GM12878 (cell line): ENCODE measurements at regions not wholly inside any gene's neighbourhood (a gene's known extent, or its start where the extent isn't known, plus 50 kb on each side); places are given as distances from the start of the nearest gene placed in this dataset.

Experiments
- ATAC-seq: fragments of 200-7000 bp; cut with Tn5 transposase; 3 replicates; pipeline ENCODE4 v1.9.1; 2020; ENCODE audit warnings: mild to moderate bottlenecking, moderate library complexity
- BruUV-seq: library from RNA; stranded (reverse); fragments of 400-500 nt; replicated peaks from 2 replicates; lab custom pipeline; 2021; lab: Mats Ljungman, UMichigan
- CTCF ChIA-PET: fragments of 300-600 bp; sonication (Branson Sonifier 250); formaldehyde crosslinking; extraction: SDS; loops from one replicate; lab custom pipeline; 2021; ENCODE audit warnings: inconsistent platforms; lab: Yijun Ruan, JAX
- POLR2A ChIA-PET: fragments of 350-600 bp; formaldehyde crosslinking; extraction: SDS; loops from one replicate; lab custom pipeline; 2021; ENCODE audit warnings: inconsistent platforms; lab: Charles Lee
- RAD21 ChIA-PET: fragments of 300-600 bp; sonication (Branson Sonifier 250); formaldehyde crosslinking; loops from one replicate; lab custom pipeline; 2023; ENCODE audit warnings: antibody characterized with exemption; ENCODE audit not compliant: unreplicated experiment; lab: Charles Lee
- SMC1A ChIA-PET: fragments of 300-600 bp; sonication (Branson Sonifier 250); formaldehyde crosslinking; loops from one replicate; lab custom pipeline; 2023; ENCODE audit not compliant: unreplicated experiment, uncharacterized antibody; lab: Charles Lee
- DNase-seq: peaks from one replicate; pipeline ENCODE4 v3.0.0-alpha.2; 2011; ENCODE audit warnings: low read depth, low spot score
- FAIRE-seq: peaks from 3 replicates; lab custom pipeline; 2011; peaks lifted over from hg19 to GRCh38; lab: Jason Lieb, UNC
- H2AFZ ChIP-seq: 2 replicates; pipeline ENCODE4 v1.6.0; 2011; ENCODE audit warnings: low read depth, low read length, control low read depth; ENCODE audit not compliant: control insufficient read depth
- H3K27ac ChIP-seq: 2 replicates; pipeline ENCODE4 v1.5.1; 2011; ENCODE audit warnings: control low read depth; ENCODE audit not compliant: control insufficient read depth, insufficient read depth
- H3K27me3 ChIP-seq, 2 experiments: replicated peaks in 1 of 2; 2 replicates each; pipeline versions ENCODE4 v1.6.0 to v1.6.1; 2011; ENCODE audit warnings: low read length in 1 of 2; ENCODE audit not compliant: control insufficient read depth in 2 of 2, insufficient read depth in 2 of 2
- H3K36me3 ChIP-seq, 2 experiments: 2 replicates each; pipeline ENCODE4 v1.5.1; 2011; ENCODE audit warnings: low read length in 1 of 2; ENCODE audit not compliant: control insufficient read depth in 2 of 2, insufficient read depth in 2 of 2
- H3K4me1 ChIP-seq: 2 replicates; pipeline ENCODE4 v1.6.1; 2011; ENCODE audit warnings: mild to moderate bottlenecking, low read length, moderate library complexity, mixed read lengths; ENCODE audit not compliant: control insufficient read depth, insufficient read depth
- H3K4me2 ChIP-seq: 2 replicates; pipeline ENCODE4 v1.6.0; 2011; ENCODE audit warnings: control low read depth; ENCODE audit not compliant: control insufficient read depth, insufficient read depth
- H3K4me3 ChIP-seq: fragments of 200-600 bp; sonication (generic); 2 replicates; pipeline ENCODE4 v1.5.1; 2016
- H3K79me2 ChIP-seq: 2 replicates; pipeline ENCODE4 v1.6.0; 2011; ENCODE audit warnings: low read length; ENCODE audit not compliant: control insufficient read depth, insufficient read depth
- H3K9ac ChIP-seq: 2 replicates; pipeline ENCODE4 v1.8.0; 2011; ENCODE audit warnings: low read length, control low read depth, mixed read lengths; ENCODE audit not compliant: control insufficient read depth, insufficient read depth
- H3K9me3 ChIP-seq: replicated peaks from 3 replicates; pipeline ENCODE4 v1.5.1; 2011; ENCODE audit warnings: mild to moderate bottlenecking, low read length; ENCODE audit not compliant: control insufficient read depth, insufficient read depth
- H4K20me1 ChIP-seq: 2 replicates; pipeline ENCODE4 v1.6.0; 2011; ENCODE audit not compliant: control insufficient read depth, insufficient read depth
- CBX5 ChIP-seq: sonication (generic); IDR thresholded peaks from 2 replicates; pipeline ENCODE4 v1.6.1; 2016; ENCODE audit warnings: low read depth, moderate library complexity, mild to moderate bottlenecking, inconsistent platforms
- FOXM1 ChIP-seq: IDR thresholded peaks from 2 replicates; pipeline ENCODE4 v1.6.1; 2012; ENCODE audit warnings: low read depth, mild to moderate bottlenecking, inconsistent platforms, low read length, moderate library complexity
- MEF2A ChIP-seq: IDR thresholded peaks from 2 replicates; pipeline ENCODE4 v1.6.1; 2011; ENCODE audit warnings: low read depth, mild to moderate bottlenecking, low read length, moderate library complexity; ENCODE audit not compliant: insufficient read depth
- MYC ChIP-seq: IDR thresholded peaks from 2 replicates; pipeline ENCODE4 v1.6.1; 2011; ENCODE audit warnings: mild to moderate bottlenecking, low read length, moderate library complexity, inconsistent platforms; ENCODE audit not compliant: insufficient read depth, insufficient replicate concordance, insufficient read length, severe bottlenecking
- RCOR1 ChIP-seq: conservative IDR thresholded peaks from 2 replicates; pipeline ENCODE4 v1.6.1; 2012; ENCODE audit warnings: low read depth, low read length, improper control_type of control experiment
- RFX5 ChIP-seq: IDR thresholded peaks from 2 replicates; pipeline ENCODE4 v1.6.1; 2011; ENCODE audit warnings: low read depth, low read length, improper control_type of control experiment
- SPI1 ChIP-seq: IDR thresholded peaks from 2 replicates; pipeline ENCODE4 v1.6.1; 2011; ENCODE audit warnings: low read depth, mild to moderate bottlenecking, low read length, moderate library complexity, borderline replicate concordance; ENCODE audit not compliant: insufficient read depth
- SREBF2 ChIP-seq: IDR thresholded peaks from 2 replicates; pipeline ENCODE4 v1.6.1; 2012; ENCODE audit warnings: mild to moderate bottlenecking, low read length
- TCF12 ChIP-seq: IDR thresholded peaks from 2 replicates; pipeline ENCODE4 v1.6.1; 2011; ENCODE audit warnings: low read depth, mild to moderate bottlenecking, low read length
- ZNF24 ChIP-seq: fragments of 450-650 bp; IDR thresholded peaks from 2 replicates; pipeline ENCODE4 v1.6.1; 2017; ENCODE audit warnings: antibody characterized with exemption, mild to moderate bottlenecking
- in situ Hi-C: fragments of 300-500 bp; cut with MboI; formaldehyde crosslinking; loops from 9 replicates; pipeline ENCODE4 v1.14.3; 2018; ENCODE audit warnings: mixed read lengths
- intact Hi-C: fragments of 100-400 bp; cut with micrococcal nuclease; formaldehyde crosslinking; loops from one replicate; pipeline ENCODE4 v1.14.2; 2022; ENCODE audit not compliant: unreplicated experiment
- TF ChIP-seq, protein P1 (sequence below): fragments of 450-650 bp; IDR thresholded peaks from 2 replicates; pipeline ENCODE4 v1.6.1; 2017; ENCODE audit warnings: mild to moderate bottlenecking, low read depth, inconsistent platforms; ENCODE audit not compliant: poor library complexity, severe bottlenecking
- TF ChIP-seq, protein P2 (sequence below): fragments of 450-650 bp; IDR thresholded peaks from 2 replicates; pipeline ENCODE4 v1.6.1; 2018; ENCODE audit warnings: mild to moderate bottlenecking, low read depth, moderate library complexity; ENCODE audit not compliant: partially characterized antibody
- TF ChIP-seq, protein P3 (sequence below): IDR thresholded peaks from 2 replicates; pipeline ENCODE4 v1.6.1; 2011; ENCODE audit warnings: mild to moderate bottlenecking, low read depth, low read length, moderate library complexity; ENCODE audit not compliant: insufficient replicate concordance

DNA sequence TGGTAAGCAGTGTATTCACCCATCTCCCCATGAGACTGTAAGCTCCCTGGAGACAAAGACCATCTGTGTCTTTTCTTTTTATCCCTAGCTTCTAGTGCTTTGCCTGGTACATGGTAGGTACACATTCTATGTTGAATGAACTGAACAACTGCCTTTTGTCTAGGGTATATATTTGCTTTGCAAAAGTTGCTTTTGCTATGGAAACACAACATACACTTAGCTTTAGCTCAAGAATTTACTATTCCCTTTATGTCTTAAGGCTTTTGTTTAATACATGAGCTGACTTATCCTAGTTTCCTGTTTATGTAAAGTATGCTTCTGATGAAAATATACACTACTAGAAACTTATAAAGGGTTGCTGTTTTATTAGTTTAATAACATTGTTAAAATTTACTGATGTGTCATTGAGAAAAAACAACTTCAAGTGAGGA lies 198.2 kb downstream of the PRL start:
- TF ChIP-seq, protein P1, sequence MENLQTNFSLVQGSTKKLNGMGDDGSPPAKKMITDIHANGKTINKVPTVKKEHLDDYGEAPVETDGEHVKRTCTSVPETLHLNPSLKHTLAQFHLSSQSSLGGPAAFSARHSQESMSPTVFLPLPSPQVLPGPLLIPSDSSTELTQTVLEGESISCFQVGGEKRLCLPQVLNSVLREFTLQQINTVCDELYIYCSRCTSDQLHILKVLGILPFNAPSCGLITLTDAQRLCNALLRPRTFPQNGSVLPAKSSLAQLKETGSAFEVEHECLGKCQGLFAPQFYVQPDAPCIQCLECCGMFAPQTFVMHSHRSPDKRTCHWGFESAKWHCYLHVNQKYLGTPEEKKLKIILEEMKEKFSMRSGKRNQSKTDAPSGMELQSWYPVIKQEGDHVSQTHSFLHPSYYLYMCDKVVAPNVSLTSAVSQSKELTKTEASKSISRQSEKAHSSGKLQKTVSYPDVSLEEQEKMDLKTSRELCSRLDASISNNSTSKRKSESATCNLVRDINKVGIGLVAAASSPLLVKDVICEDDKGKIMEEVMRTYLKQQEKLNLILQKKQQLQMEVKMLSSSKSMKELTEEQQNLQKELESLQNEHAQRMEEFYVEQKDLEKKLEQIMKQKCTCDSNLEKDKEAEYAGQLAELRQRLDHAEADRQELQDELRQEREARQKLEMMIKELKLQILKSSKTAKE = no peak
- TF ChIP-seq, protein P2, sequence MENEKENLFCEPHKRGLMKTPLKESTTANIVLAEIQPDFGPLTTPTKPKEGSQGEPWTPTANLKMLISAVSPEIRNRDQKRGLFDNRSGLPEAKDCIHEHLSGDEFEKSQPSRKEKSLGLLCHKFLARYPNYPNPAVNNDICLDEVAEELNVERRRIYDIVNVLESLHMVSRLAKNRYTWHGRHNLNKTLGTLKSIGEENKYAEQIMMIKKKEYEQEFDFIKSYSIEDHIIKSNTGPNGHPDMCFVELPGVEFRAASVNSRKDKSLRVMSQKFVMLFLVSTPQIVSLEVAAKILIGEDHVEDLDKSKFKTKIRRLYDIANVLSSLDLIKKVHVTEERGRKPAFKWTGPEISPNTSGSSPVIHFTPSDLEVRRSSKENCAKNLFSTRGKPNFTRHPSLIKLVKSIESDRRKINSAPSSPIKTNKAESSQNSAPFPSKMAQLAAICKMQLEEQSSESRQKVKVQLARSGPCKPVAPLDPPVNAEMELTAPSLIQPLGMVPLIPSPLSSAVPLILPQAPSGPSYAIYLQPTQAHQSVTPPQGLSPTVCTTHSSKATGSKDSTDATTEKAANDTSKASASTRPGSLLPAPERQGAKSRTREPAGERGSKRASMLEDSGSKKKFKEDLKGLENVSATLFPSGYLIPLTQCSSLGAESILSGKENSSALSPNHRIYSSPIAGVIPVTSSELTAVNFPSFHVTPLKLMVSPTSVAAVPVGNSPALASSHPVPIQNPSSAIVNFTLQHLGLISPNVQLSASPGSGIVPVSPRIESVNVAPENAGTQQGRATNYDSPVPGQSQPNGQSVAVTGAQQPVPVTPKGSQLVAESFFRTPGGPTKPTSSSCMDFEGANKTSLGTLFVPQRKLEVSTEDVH = no peak
- no peak for TF ChIP-seq TCF12
- no peak for TF ChIP-seq CBX5
- no peak for TF ChIP-seq ZNF24
- no peak for TF ChIP-seq MEF2A
- no peak for TF ChIP-seq MYC
- no peak for TF ChIP-seq RCOR1
- no peak for TF ChIP-seq SREBF2
- TF ChIP-seq FOXM1 = no peak
- TF ChIP-seq, protein P3, sequence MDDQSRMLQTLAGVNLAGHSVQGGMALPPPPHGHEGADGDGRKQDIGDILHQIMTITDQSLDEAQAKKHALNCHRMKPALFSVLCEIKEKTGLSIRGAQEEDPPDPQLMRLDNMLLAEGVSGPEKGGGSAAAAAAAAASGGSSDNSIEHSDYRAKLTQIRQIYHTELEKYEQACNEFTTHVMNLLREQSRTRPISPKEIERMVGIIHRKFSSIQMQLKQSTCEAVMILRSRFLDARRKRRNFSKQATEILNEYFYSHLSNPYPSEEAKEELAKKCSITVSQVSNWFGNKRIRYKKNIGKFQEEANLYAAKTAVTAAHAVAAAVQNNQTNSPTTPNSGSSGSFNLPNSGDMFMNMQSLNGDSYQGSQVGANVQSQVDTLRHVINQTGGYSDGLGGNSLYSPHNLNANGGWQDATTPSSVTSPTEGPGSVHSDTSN = no peak
- TF ChIP-seq RFX5 = no peak
- TF ChIP-seq SPI1 = no peak
- no peaks in the 10 kb centered on the region for H3K27me3 ChIP-seq
- peaks cover 1% of the 10 kb centered on the region; the same call in 2 of the 3 replicates for H3K9me3 ChIP-seq
- no peak overlapping the region for H3K27ac ChIP-seq
- ChIA-PET SMC1A (interaction anchor here (0.9 to 1.3 kb wide), 3 partner anchors 10 to 34 kb away, joined by 3 to 7 read pairs (median 4); no protein-coding TSS in a partner anchor), POLR2A (no interaction called here), RAD21 (no interaction called here), CTCF (interaction anchor here (0.6 kb wide), 1 partner anchor 50 kb away, joined by 4 read pairs; no protein-coding TSS in a partner anchor)
- no peak overlapping the region for H3K4me2 ChIP-seq
- no peaks in the 10 kb centered on the region for H3K79me2 ChIP-seq
- no peak for DNase-seq
- H3K4me3 ChIP-seq = no peak overlapping the region
- no TSS peak for BruUV-seq
- in situ Hi-C loops = no loop called here
- intact Hi-C loops = no loop called here
- no peak overlapping the region for H3K9ac ChIP-seq
- no peaks in the 10 kb centered on the region for H4K20me1 ChIP-seq
- H2AFZ ChIP-seq = no peak overlapping the region
- FAIRE-seq = no peak
- no peak for ATAC-seq
- no peaks in the 10 kb centered on the region for H3K36me3 ChIP-seq
- peaks cover 7% of the 10 kb centered on the region for H3K4me1 ChIP-seq
